NCI-H1105 (cell line): ENCODE measurements at regions not wholly inside any gene's neighbourhood (a gene's known extent, or its start where the extent isn't known, plus 50 kb on each side); places are given as distances from the start of the nearest gene placed in this dataset.

Source experiments
- DNase-seq: peaks from one replicate; lab custom pipeline; 2025; lab: John Stamatoyannopoulos, UW

DNA sequence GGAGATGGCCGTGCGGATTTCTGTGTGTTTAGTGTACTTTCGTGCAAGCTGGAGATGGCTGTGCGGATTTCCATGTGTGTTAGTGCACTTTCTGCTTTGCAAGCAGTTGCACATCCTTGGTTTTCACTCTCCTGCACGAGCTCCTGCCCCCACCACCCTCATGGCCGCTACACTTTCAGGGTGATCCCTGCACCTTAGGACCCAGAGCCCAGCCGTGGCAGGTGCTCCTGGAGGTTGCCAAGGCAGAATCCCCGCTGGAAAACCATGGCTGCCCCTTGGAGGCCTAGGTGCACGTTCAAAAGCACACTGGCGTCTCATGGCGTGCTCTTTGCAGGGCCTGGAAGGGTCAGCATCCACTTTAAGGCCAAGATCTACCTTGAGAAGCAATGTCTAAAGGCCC lies 311.0 kb upstream of the TNRC6C start:
- DNase-seq: no peak

- no peak for DNase-seq
Observed at GRCh38 chr17:77649717-77650211, 308.7 kb upstream of the TNRC6C start.

DNA sequence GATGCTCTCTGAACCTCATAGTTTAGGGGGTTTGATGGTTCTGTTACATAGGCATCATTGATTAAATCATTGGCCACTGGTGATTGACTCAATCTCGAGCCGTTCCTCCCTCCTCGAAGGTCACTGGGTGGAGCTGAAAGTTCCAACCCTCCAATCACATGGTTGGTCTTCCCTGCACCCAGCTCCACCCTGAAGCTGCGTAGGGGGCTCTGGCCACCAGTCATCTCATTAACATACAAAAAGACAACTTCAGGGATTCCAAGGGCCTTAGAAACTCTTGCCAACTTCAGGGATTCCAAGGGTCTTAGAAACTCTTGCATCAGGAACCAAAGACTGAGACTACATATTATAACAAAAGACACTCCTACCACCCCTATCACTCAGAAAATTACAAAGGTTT lies 306.5 kb upstream of the TNRC6C start:
- DNase-seq: no peak

- no peak for DNase-seq
Observed at GRCh38 chr17:77654296-77654695, 304.2 kb upstream of the TNRC6C start.

GRCh38 chr17:77654850-77655249 lies 303.7 kb upstream of the TNRC6C start:
- no peak for DNase-seq

DNA sequence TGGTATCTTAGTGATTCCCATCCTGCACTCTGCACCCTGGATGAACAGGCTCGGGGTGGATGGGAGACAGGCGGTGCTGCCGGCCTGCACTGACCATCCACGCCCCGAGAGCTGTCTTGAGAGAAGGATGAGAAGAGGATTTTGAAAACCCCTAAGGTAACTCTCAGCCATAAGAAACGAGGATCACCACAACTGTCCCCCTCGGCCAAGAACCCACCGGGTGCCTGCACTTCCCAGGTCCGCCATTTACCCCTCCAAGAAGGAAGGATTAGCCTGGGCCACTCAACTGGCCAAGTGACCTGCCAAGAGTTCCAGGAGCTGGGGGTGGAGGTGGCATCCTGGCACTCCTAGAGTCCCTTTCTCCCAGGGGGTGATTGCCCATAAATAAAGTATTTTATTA lies 302.4 kb upstream of the TNRC6C start:
- DNase-seq: no peak

- no peak for DNase-seq
Observed at GRCh38 chr17:77657839-77658238, 300.7 kb upstream of the TNRC6C start.

DNA sequence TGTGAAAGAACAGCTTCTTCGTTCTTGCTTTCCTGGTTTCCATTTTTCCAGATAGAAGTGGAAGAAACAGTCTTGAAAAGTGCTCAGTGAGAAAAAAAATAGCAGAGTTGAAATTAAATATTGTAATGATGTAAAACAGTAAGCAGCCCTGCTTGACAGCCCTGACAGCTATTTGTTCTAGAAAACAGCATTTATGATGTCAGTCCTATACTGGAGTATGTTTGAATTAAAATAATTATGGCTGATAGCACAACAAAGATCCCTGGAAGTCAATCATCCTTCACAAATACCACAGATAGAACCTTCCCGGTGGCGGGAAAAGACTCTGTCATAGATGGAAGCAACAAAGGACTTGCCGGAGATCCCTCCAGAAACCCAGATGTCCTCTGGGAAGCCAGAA lies 298.0 kb upstream of the TNRC6C start:
- no peak for DNase-seq

DNA sequence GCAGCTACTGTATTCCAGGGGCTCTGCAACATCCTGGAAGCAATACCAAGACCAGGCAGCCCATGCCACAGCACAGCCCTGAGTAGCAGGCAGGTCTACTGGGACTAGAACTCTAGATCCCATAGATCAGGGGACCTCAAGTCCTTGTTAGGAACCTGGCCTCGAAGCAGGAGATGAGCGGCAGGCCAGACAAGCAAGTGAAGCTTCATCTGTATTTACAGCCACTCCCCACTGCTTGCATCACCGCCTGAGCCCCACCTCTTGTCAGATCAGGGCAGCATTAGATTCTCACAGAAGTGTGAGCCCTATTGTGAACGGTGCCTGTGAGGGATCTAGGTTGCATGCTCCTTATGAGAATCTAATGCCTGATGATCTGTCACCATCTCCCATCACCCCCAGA lies 295.7 kb upstream of the TNRC6C start:
- no peak for DNase-seq

- DNase-seq: no peak
Observed at GRCh38 chr17:77664097-77664729, 294.3 kb upstream of the TNRC6C start.

GRCh38 chr17:77665833-77666232 lies 292.7 kb upstream of the TNRC6C start:
- no peak for DNase-seq

- no peak for DNase-seq
Observed at GRCh38 chr17:77666462-77666861, 292.0 kb upstream of the TNRC6C start.

- no peak for DNase-seq
Observed at GRCh38 chr17:77666881-77667395, 291.6 kb upstream of the TNRC6C start.

DNA sequence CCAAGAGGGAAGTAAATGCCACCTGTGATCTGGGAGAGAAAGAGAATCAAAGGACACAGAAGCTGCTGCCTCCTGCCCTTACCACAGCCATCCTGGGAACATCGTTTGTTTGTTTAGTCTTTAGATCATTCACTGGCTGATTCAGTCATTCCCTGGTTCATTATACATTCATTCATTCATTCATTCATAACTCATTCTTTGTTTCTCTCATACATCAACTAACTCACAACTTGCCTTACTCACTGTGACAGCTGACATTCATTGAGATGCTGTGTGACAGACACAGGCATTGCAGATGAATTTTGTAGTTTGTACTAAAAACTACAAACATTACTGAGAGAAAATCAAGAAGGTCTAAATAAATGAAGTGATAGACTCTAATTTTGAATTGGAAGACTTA lies 291.0 kb upstream of the TNRC6C start:
- no peak for DNase-seq

GRCh38 chr17:77668518-77668917 lies 290.0 kb upstream of the TNRC6C start:
- DNase-seq: no peak

- DNase-seq: no peak
Observed at GRCh38 chr17:77670173-77670572, 288.3 kb upstream of the TNRC6C start.

DNA sequence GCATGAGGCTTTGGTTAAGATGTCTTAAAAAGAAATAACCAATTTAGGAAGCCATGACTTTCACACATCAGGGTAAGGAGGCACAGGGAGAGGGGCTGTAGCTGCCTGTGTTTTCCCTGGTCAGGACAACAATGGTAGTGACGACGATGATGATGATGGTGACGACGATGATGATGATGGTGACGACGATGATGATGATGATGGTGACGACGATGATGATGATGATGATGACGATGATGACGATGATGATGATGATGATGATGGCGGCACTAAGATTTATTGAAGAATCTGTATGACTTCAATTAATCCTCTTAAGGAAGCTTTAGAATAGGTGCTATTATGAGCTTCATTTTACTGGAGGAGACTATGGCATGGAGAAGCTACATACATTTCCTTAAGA lies 284.1 kb upstream of the TNRC6C start:
- no peak for DNase-seq

DNA sequence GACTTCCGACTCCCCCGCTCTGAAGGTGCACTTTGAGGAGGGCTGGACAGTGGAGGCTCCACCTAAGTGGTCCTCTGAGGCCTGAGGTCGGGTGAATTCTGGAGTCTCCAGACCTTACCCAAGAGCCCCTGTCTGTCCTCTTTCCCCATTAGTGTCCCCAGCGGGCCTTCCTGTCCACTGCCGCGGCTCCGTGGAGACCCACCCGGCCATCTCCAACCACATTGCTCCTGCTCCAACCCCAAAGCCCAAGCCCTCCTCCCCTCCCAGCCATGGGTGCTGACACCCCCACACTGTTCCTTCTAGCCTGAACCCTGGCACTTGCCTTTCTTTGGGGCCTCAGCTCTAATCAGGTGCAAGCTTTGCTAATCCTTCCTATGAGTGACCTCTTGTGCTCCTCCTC lies 283.1 kb upstream of the TNRC6C start:
- no peak for DNase-seq

GRCh38 chr17:77675816-77676215 lies 282.7 kb upstream of the TNRC6C start:
- no peak for DNase-seq

- DNase-seq: no peak
Observed at GRCh38 chr17:77676237-77676661, 282.3 kb upstream of the TNRC6C start.

- DNase-seq: no peak
Observed at GRCh38 chr17:77677211-77677610, 281.3 kb upstream of the TNRC6C start.

- DNase-seq: no peak
Observed at GRCh38 chr17:77677630-77678029, 280.9 kb upstream of the TNRC6C start.

- DNase-seq: no peak
Observed at GRCh38 chr17:77679589-77679988, 278.9 kb upstream of the TNRC6C start.

GRCh38 chr17:77681861-77682260 lies 276.6 kb upstream of the TNRC6C start:
- DNase-seq: no peak
